Keratinocyte (primary cell): ENCODE measurements at regions not wholly inside any gene's neighbourhood (a gene's known extent, or its start where the extent isn't known, plus 50 kb on each side); places are given as distances from the start of the nearest gene placed in this dataset.

ENCODE experiments used
- DNase-seq: peaks from one replicate; pipeline ENCODE4 v3.0.0-alpha.2; 2011; ENCODE audit warnings: low read depth, missing footprints, low spot score
- FAIRE-seq: peaks from 2 replicates; lab custom pipeline; 2011; peaks lifted over from hg19 to GRCh38; lab: Jason Lieb, UNC
- H2AFZ ChIP-seq: 2 replicates; pipeline ENCODE4 v1.6.0; 2012; ENCODE audit warnings: low read length, control low read depth, inconsistent platforms; ENCODE audit not compliant: control insufficient read depth
- H3K27ac ChIP-seq: 2 replicates; pipeline ENCODE4 v1.5.1; 2011; ENCODE audit warnings: low read length; ENCODE audit not compliant: control insufficient read depth, insufficient read depth
- H3K27me3 ChIP-seq: 3 replicates; pipeline ENCODE4 v1.6.0; 2011; ENCODE audit warnings: low read length; ENCODE audit not compliant: control insufficient read depth, insufficient read depth; ENCODE audit errors: extremely low read depth
- H3K36me3 ChIP-seq, 2 experiments: 2 replicates in 1 of 2; 3 replicates in 1 of 2; pipeline ENCODE4 v1.5.1; 2011; ENCODE audit warnings: low read length in 2 of 2, mild to moderate bottlenecking in 1 of 2; ENCODE audit not compliant: control insufficient read depth in 2 of 2, insufficient read depth in 2 of 2; ENCODE audit errors: extremely low read depth in 1 of 2
- H3K4me1 ChIP-seq: 3 replicates; pipeline ENCODE4 v1.5.1; 2011; ENCODE audit warnings: low read length; ENCODE audit not compliant: control insufficient read depth, insufficient read depth; ENCODE audit errors: extremely low read depth
- H3K4me2 ChIP-seq: 3 replicates; pipeline ENCODE4 v1.6.0; 2011; ENCODE audit warnings: low read depth, low read length; ENCODE audit not compliant: control insufficient read depth, insufficient read depth; ENCODE audit errors: extremely low read depth
- H3K4me3 ChIP-seq, 3 experiments: fragments of 200-600 bp in 1 of 3; sonication (generic) in 1 of 3; 2 replicates in 2 of 3; 3 replicates in 1 of 3; pipeline ENCODE4 v1.5.1; 2011 to 2016; ENCODE audit warnings: low read length in 3 of 3, mild to moderate bottlenecking in 3 of 3, control low read depth in 2 of 3, inconsistent platforms in 1 of 3, low read depth in 1 of 3, mixed read lengths in 1 of 3, mixed run types in 1 of 3, moderate library complexity in 1 of 3; ENCODE audit not compliant: control insufficient read depth in 2 of 3, insufficient read depth in 2 of 3; ENCODE audit errors: extremely low read depth in 1 of 3
- H3K79me2 ChIP-seq: 2 replicates; pipeline ENCODE4 v1.6.0; 2012; ENCODE audit warnings: low read length; ENCODE audit not compliant: control insufficient read depth, insufficient read depth
- H3K9ac ChIP-seq: 3 replicates; pipeline ENCODE4 v1.6.0; 2011; ENCODE audit warnings: low read length; ENCODE audit not compliant: control insufficient read depth, insufficient read depth; ENCODE audit errors: extremely low read depth
- H3K9me1 ChIP-seq: 3 replicates; pipeline ENCODE4 v1.6.0; 2011; ENCODE audit warnings: low read length; ENCODE audit not compliant: control insufficient read depth, insufficient read depth; ENCODE audit errors: extremely low read depth
- H3K9me3 ChIP-seq: 2 replicates; pipeline ENCODE4 v1.5.1; 2012; ENCODE audit warnings: low read depth, low read length; ENCODE audit not compliant: control insufficient read depth
- H4K20me1 ChIP-seq: 3 replicates; pipeline ENCODE4 v1.6.0; 2011; ENCODE audit warnings: low read length; ENCODE audit not compliant: control insufficient read depth, insufficient read depth; ENCODE audit errors: extremely low read depth
- EZH2 ChIP-seq: IDR thresholded peaks from one replicate; pipeline ENCODE4 v1.6.1; 2012; ENCODE audit warnings: inconsistent platforms, mild to moderate bottlenecking, low read length, moderate library complexity
- dilution Hi-C: fragments of 300-500 bp; cut with MboI; formaldehyde crosslinking; loops from one replicate; pipeline ENCODE4 v1.7.0; 2020; ENCODE audit warnings: low sequenced_read_pairs; ENCODE audit not compliant: extremely low pct_ligation_motif_present
- TF ChIP-seq, protein P1 (sequence below), 3 experiments: IDR thresholded peaks in 1 of 3; conservative IDR thresholded peaks in 1 of 3; optimal IDR thresholded peaks in 1 of 3; 2 replicates in 2 of 3; 3 replicates in 1 of 3; pipeline versions ENCODE3 to v1.5.1; 2011; ENCODE audit warnings: low read length in 3 of 3, mild to moderate bottlenecking in 3 of 3, moderate library complexity in 2 of 3, control low read depth in 1 of 3, inconsistent platforms in 1 of 3; ENCODE audit not compliant: insufficient read depth in 2 of 3; ENCODE audit errors: extremely low read depth in 1 of 3

DNA sequence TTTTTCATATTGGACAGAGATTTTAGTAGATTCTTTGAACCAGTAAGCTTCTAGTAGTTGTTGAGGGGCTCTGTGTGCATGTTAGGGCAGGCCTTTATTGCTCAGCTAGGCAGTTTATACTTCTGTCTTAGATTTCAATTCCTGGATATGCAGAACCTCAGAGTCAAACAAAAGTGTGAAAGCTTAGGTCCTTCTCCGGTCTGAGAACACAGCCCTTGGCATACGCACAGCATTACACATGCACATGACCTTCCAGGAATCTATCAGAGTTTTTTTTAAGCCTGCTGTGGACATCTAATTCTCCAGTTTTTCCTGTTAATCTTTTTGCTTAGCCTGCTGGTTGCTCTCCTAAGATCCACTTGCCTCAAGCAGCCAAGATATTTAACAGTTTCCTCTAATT lies 77.9 kb upstream of the KL start:
- H2AFZ ChIP-seq: no peak overlapping the region
- no peak overlapping the region for H3K4me2 ChIP-seq
- H3K4me1 ChIP-seq: no peaks in the 10 kb centered on the region
- no peaks in the 10 kb centered on the region for H3K36me3 ChIP-seq
- DNase-seq (no peak), FAIRE-seq (no peak)
- H3K27ac ChIP-seq: no peak overlapping the region
- dilution Hi-C loops: no loop called here
- no peak overlapping the region for H3K4me3 ChIP-seq
- H3K9ac ChIP-seq: no peak overlapping the region
- no peak for TF ChIP-seq EZH2
- TF ChIP-seq, protein P1, sequence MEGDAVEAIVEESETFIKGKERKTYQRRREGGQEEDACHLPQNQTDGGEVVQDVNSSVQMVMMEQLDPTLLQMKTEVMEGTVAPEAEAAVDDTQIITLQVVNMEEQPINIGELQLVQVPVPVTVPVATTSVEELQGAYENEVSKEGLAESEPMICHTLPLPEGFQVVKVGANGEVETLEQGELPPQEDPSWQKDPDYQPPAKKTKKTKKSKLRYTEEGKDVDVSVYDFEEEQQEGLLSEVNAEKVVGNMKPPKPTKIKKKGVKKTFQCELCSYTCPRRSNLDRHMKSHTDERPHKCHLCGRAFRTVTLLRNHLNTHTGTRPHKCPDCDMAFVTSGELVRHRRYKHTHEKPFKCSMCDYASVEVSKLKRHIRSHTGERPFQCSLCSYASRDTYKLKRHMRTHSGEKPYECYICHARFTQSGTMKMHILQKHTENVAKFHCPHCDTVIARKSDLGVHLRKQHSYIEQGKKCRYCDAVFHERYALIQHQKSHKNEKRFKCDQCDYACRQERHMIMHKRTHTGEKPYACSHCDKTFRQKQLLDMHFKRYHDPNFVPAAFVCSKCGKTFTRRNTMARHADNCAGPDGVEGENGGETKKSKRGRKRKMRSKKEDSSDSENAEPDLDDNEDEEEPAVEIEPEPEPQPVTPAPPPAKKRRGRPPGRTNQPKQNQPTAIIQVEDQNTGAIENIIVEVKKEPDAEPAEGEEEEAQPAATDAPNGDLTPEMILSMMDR (optimal IDR thresholded peaks at IDR 0.05 in 1 of 3, IDR thresholded peaks at IDR 0.05 in 1 of 3, conservative IDR thresholded peaks at IDR 0.05 in 1 of 3; ENCODE audit: extremely low read depth in 1 of 3, insufficient read depth in 2 of 3, low read length in 3 of 3): no peak
- no peaks in the 10 kb centered on the region for H3K9me1 ChIP-seq
- no peaks in the 10 kb centered on the region for H3K9me3 ChIP-seq
- H3K79me2 ChIP-seq: no peaks in the 10 kb centered on the region
- H4K20me1 ChIP-seq: no peaks in the 10 kb centered on the region
- peaks cover 7% of the 10 kb centered on the region for H3K27me3 ChIP-seq

DNA sequence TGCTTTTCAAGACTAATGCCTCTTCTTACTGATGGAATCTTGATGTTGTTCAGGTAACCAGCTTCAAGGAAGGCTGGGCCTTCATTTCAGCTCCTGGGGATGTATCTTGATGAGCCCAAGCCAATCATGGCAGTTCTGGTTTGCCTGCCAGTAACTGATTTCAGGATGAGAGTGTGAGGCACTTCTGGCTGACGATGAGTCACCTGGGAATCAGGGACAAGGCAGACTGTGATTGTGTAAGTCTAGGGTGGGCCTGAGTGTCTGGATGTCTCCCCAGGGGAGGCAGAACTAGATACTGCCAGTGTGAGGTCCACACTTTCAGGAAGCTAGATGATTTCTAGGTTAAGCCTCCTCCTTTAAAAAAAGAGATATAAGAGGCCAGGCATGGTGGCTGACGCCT lies 77.3 kb upstream of the KL start:
- no peaks in the 10 kb centered on the region for H3K9me1 ChIP-seq
- H3K4me2 ChIP-seq: no peak overlapping the region
- no peaks in the 10 kb centered on the region for H3K9me3 ChIP-seq
- no peaks in the 10 kb centered on the region for H3K4me1 ChIP-seq
- no peak overlapping the region for H3K9ac ChIP-seq
- DNase-seq (no peak), FAIRE-seq (no peak)
- no peak overlapping the region for H2AFZ ChIP-seq
- dilution Hi-C loops: no loop called here
- no peaks in the 10 kb centered on the region for H3K36me3 ChIP-seq
- no peaks in the 10 kb centered on the region for H4K20me1 ChIP-seq
- no peaks in the 10 kb centered on the region for H3K79me2 ChIP-seq
- no peak overlapping the region for H3K27ac ChIP-seq
- TF ChIP-seq, protein P1 (optimal IDR thresholded peaks at IDR 0.05 in 1 of 3, IDR thresholded peaks at IDR 0.05 in 1 of 3, conservative IDR thresholded peaks at IDR 0.05 in 1 of 3; ENCODE audit: extremely low read depth in 1 of 3, insufficient read depth in 2 of 3, low read length in 3 of 3): no peak
- no peak for TF ChIP-seq EZH2
- H3K27me3 ChIP-seq: peaks cover 3% of the 10 kb centered on the region
- H3K4me3 ChIP-seq: no peak overlapping the region
